Loucy (cell line): ENCODE measurements at regions not wholly inside any gene's neighbourhood (a gene's known extent, or its start where the extent isn't known, plus 50 kb on each side); places are given as distances from the start of the nearest gene placed in this dataset.

Source experiments
- H2AFZ ChIP-seq: fragments of 200-600 bp; sonication (generic); 2 replicates; pipeline ENCODE4 v1.6.0; 2016; ENCODE audit warnings: antibody characterized with exemption, mild to moderate bottlenecking, low read length, moderate library complexity
- H3F3A ChIP-seq: fragments of 200-600 bp; 2 replicates; pipeline ENCODE4 v1.6.0; 2016; ENCODE audit warnings: antibody characterized with exemption, low read depth, mild to moderate bottlenecking
- H3K27me3 ChIP-seq: fragments of 200-600 bp; sonication (generic); 2 replicates; pipeline ENCODE4 v1.6.1; 2014; ENCODE audit warnings: low read length, mild to moderate bottlenecking; ENCODE audit not compliant: insufficient read depth, poor library complexity, severe bottlenecking
- H3K36me3 ChIP-seq: fragments of 200-600 bp; sonication (generic); 2 replicates; pipeline ENCODE4 v1.6.1; 2016; ENCODE audit warnings: low read length; ENCODE audit not compliant: insufficient read depth
- H3K4me1 ChIP-seq: fragments of 200-600 bp; sonication (generic); 2 replicates; pipeline ENCODE4 v1.5.1; 2014; ENCODE audit warnings: low read length, mild to moderate bottlenecking; ENCODE audit not compliant: insufficient read depth, poor library complexity, severe bottlenecking
- H3K4me2 ChIP-seq: fragments of 200-600 bp; sonication (generic); 2 replicates; pipeline ENCODE4 v1.6.0; 2014; ENCODE audit warnings: antibody characterized with exemption, low read length, low read depth, mild to moderate bottlenecking; ENCODE audit not compliant: poor library complexity, severe bottlenecking
- H3K4me3 ChIP-seq: fragments of 200-600 bp; sonication (generic); 2 replicates; pipeline ENCODE4 v1.5.1; 2014; ENCODE audit warnings: low read length, mild to moderate bottlenecking, mixed read lengths; ENCODE audit not compliant: poor library complexity, severe bottlenecking
- H3K79me2 ChIP-seq: fragments of 200-600 bp; sonication (generic); 2 replicates; pipeline ENCODE4 v1.6.1; 2014; ENCODE audit warnings: low read length; ENCODE audit not compliant: insufficient read depth
- H3K9ac ChIP-seq: fragments of 200-600 bp; sonication (generic); 2 replicates; pipeline ENCODE4 v1.6.0; 2014; ENCODE audit warnings: mild to moderate bottlenecking, low read depth, low read length, moderate library complexity; ENCODE audit not compliant: poor library complexity, severe bottlenecking
- H3K9me2 ChIP-seq: fragments of 200-600 bp; sonication (generic); replicated peaks from 2 replicates; pipeline ENCODE4 v1.6.1; 2016; ENCODE audit warnings: low read depth, low read length, mixed read lengths
- H3K9me3 ChIP-seq: fragments of 200-600 bp; sonication (generic); 2 replicates; pipeline ENCODE4 v1.6.1; 2014; ENCODE audit warnings: mild to moderate bottlenecking, antibody characterized with exemption, low read length, low read depth; ENCODE audit not compliant: insufficient read depth
- H4K20me1 ChIP-seq: fragments of 200-600 bp; sonication (generic); 2 replicates; pipeline ENCODE4 v1.6.0; 2014; ENCODE audit warnings: antibody characterized with exemption, low read length, mild to moderate bottlenecking; ENCODE audit not compliant: insufficient read depth, poor library complexity, severe bottlenecking
- EZH2phosphoT487 ChIP-seq: fragments of 200-600 bp; IDR thresholded peaks from 2 replicates; pipeline ENCODE4 v1.6.1; 2018; ENCODE audit warnings: antibody characterized with exemption, mild to moderate bottlenecking, moderate library complexity, borderline replicate concordance
- TF ChIP-seq, protein P1 (sequence below): fragments of 200-600 bp; sonication (generic); conservative IDR thresholded peaks from 2 replicates; pipeline ENCODE4 v1.5.1; 2014; ENCODE audit warnings: mild to moderate bottlenecking, antibody characterized with exemption, low read length

DNA sequence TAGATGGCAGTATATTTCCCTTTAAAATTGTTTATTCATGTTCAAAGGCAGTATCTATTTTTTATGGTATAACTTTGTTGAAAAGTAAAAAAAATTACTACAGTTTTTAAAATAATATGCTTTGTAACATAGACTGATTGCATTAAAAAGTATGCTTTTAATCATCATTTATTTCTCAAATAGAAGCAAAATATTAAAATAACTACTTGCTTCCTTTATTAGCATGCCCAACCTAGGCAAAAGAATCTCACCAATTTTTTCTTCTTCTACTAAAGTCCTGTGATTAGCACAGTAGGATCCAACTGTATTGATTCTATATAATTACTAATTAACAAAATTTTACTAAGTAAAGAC, 69.6 kb upstream of the NFKB1 start:
- no peaks in the 10 kb centered on the region for H3K27me3 ChIP-seq
- H4K20me1 ChIP-seq = no peaks in the 10 kb centered on the region
- H2AFZ ChIP-seq = peak overlapping the region; percentile 87
- H3K79me2 ChIP-seq = peaks cover 6% of the 10 kb centered on the region; the same call in 1 of the 2 replicates
- H3K36me3 ChIP-seq = no peaks in the 10 kb centered on the region
- H3K9ac ChIP-seq = peak overlapping the region; percentile 89
- peak overlapping the region; percentile 84 for H3K4me3 ChIP-seq
- peaks cover 5% of the 10 kb centered on the region; the same call in 1 of the 2 replicates for H3K9me3 ChIP-seq
- H3K4me2 ChIP-seq = peak overlapping the region; percentile 89
- H3K9me2 ChIP-seq = no peaks in the 10 kb centered on the region
- no peaks in the 10 kb centered on the region for H3F3A ChIP-seq
- H3K4me1 ChIP-seq = peaks cover 26% of the 10 kb centered on the region
- TF ChIP-seq, protein P1, sequence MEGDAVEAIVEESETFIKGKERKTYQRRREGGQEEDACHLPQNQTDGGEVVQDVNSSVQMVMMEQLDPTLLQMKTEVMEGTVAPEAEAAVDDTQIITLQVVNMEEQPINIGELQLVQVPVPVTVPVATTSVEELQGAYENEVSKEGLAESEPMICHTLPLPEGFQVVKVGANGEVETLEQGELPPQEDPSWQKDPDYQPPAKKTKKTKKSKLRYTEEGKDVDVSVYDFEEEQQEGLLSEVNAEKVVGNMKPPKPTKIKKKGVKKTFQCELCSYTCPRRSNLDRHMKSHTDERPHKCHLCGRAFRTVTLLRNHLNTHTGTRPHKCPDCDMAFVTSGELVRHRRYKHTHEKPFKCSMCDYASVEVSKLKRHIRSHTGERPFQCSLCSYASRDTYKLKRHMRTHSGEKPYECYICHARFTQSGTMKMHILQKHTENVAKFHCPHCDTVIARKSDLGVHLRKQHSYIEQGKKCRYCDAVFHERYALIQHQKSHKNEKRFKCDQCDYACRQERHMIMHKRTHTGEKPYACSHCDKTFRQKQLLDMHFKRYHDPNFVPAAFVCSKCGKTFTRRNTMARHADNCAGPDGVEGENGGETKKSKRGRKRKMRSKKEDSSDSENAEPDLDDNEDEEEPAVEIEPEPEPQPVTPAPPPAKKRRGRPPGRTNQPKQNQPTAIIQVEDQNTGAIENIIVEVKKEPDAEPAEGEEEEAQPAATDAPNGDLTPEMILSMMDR = no peak; the same call in 1 of the 2 replicates
- no peak for TF ChIP-seq EZH2phosphoT487

DNA sequence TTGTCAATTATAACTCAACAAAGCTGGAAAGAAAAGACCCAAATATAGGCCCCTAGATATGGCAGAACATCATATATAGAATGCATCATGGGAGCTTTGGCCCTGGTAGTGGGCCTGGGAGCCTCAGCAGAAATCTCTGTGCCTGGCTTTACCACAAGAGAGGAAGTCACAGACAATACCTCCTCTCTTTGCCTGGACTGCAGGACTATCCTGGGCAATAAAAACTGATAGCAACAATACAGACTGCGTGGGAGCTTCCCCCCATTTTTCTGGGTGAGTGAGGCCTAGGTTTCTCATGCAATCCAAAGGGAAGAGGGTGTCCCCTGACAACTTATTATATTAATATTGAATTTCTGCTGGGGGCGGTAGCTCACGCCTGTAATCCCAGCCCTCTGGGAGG, 64.0 kb upstream of the NFKB1 start:
- Histone ChIP-seq H3K4me2 (no peak overlapping the region), H3K9ac (no peak overlapping the region), H3K9me2 (no peaks in the 10 kb centered on the region), H3K4me1 (peaks cover 15% of the 10 kb centered on the region), H3K27me3 (no peaks in the 10 kb centered on the region), H3K9me3 (peaks cover 5% of the 10 kb centered on the region; the same call in 1 of the 2 replicates), H3F3A (no peaks in the 10 kb centered on the region), H3K36me3 (no peaks in the 10 kb centered on the region), H3K79me2 (no peaks in the 10 kb centered on the region), H2AFZ (no peak overlapping the region), H4K20me1 (no peaks in the 10 kb centered on the region), H3K4me3 (no peak overlapping the region)
- no peak for TF ChIP-seq EZH2phosphoT487
- TF ChIP-seq, protein P1 = no peak

DNA sequence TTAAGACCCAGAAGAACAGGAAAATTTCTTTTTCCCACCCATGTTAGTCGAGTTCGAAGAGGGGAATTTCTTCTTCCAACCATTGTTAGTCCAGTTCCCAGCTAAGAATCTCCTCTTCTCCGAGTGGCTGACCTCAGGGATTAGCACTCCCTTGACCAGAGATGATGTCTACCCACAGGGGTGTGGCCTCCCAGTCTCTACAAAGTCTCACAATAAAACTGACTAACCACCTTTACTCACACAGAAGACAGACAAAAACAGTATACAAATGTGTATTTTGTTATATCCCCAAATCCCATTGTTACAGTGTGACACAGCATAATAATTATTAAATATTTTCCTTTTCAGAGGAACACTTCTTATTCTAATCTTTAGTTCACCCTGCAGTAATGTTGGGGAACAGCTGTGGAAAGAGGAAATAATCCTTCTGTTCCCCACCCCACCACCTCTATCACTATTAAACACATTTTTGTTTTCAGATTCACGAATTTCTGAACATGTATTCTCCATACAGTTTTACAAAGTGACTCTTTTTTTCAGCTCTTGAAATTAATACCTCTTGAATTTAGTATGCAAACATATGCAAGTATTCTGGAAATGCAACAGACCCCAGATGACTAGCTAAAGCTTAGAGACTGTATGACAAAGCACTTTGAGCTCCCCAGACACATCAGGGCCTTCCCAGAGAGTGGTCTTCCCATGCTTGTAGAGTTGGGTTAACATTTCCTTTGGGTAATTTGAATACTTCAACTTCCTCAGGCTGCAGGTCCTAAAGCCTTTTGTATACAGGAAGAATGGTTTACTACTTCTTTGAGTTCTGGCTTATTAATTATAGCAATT, 62.5 kb upstream of the NFKB1 start:
- H3F3A ChIP-seq = no peaks in the 10 kb centered on the region
- no peaks in the 10 kb centered on the region for H4K20me1 ChIP-seq
- H3K9me2 ChIP-seq = no peaks in the 10 kb centered on the region
- H3K4me2 ChIP-seq = peak overlapping the region; percentile 47
- no peaks in the 10 kb centered on the region for H3K79me2 ChIP-seq
- TF ChIP-seq EZH2phosphoT487 = no peak
- TF ChIP-seq, protein P1 = no peak
- no peaks in the 10 kb centered on the region for H3K27me3 ChIP-seq
- H3K4me1 ChIP-seq = peaks cover 19% of the 10 kb centered on the region
- peak overlapping the region; percentile 4 for H3K4me3 ChIP-seq
- H3K36me3 ChIP-seq = no peaks in the 10 kb centered on the region
- H2AFZ ChIP-seq = peak overlapping the region; percentile 49
- H3K9ac ChIP-seq = peak overlapping the region; percentile 1
- H3K9me3 ChIP-seq = peaks cover 5% of the 10 kb centered on the region; the same call in 1 of the 2 replicates
